IPS-18a (cell line): ENCODE measurements at regions not wholly inside any gene's neighbourhood (a gene's known extent, or its start where the extent isn't known, plus 50 kb on each side); places are given as distances from the start of the nearest gene placed in this dataset.

Source experiments
- H3K27ac ChIP-seq: one replicate; pipeline ENCODE4 v1.5.1; 2013; ENCODE audit warnings: low read length
- H3K27me3 ChIP-seq: one replicate; pipeline ENCODE4 v1.6.1; 2013; ENCODE audit warnings: mild to moderate bottlenecking, low read length; ENCODE audit not compliant: control insufficient read depth, insufficient read depth
- H3K36me3 ChIP-seq: one replicate; pipeline ENCODE4 v1.6.1; 2013; ENCODE audit warnings: low read depth, low read length; ENCODE audit not compliant: control insufficient read depth
- H3K4me1 ChIP-seq: one replicate; pipeline ENCODE4 v1.6.1; 2013; ENCODE audit warnings: low read depth, low read length; ENCODE audit not compliant: control insufficient read depth
- H3K4me3 ChIP-seq: one replicate; pipeline ENCODE4 v1.5.1; 2013; ENCODE audit warnings: low read length
- H3K9ac ChIP-seq: one replicate; pipeline ENCODE4 v1.6.1; 2013; ENCODE audit warnings: mild to moderate bottlenecking, low read length, moderate library complexity
- H3K9me3 ChIP-seq: one replicate; pipeline ENCODE4 v1.6.1; 2013; ENCODE audit warnings: low read depth, low read length; ENCODE audit not compliant: control insufficient read depth

- Histone ChIP-seq H3K9ac (no peak overlapping the region), H3K36me3 (no peaks in the 10 kb centered on the region)
These were observed 277.3 kb downstream of the SLC16A7 start for GRCh38 chr12:59873136-59873535.

DNA sequence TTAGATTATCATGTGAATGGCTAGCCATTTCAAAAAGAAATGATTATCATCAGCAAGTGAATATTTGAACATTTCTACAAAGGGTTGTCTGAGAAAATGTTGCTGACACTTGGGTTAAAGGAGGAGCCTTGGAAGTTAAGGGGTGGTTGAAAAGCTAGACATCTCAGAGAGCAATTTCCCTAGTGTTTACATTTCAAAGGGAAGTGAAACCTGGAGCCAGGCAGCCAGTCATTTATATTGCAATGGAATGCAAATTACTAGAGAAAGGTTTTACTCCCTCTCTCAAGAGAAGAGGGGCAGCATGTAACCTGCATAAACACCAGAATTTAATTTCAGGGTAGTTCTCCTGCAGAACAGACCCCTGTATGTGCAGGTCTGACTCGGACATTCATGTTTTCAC lies 279.0 kb downstream of the SLC16A7 start:
- Histone ChIP-seq H3K27me3 (no peaks in the 10 kb centered on the region), H3K4me3 (peak overlapping the region; percentile 37), H3K4me1 (peaks cover 28% of the 10 kb centered on the region), H3K9me3 (no peaks in the 10 kb centered on the region), H3K36me3 (no peaks in the 10 kb centered on the region), H3K9ac (no peak overlapping the region), H3K27ac (no peak overlapping the region)

More at GRCh38 chr12:59873136-59873535, 277.3 kb downstream of the SLC16A7 start:
- H3K4me1 ChIP-seq, result peaks cover 28% of the 10 kb centered on the region
- H3K9me3 ChIP-seq, result no peaks in the 10 kb centered on the region
- H3K27ac ChIP-seq, result no peak overlapping the region
- H3K4me3 ChIP-seq, result no peak overlapping the region
- H3K27me3 ChIP-seq, result no peaks in the 10 kb centered on the region

- H3K4me1 ChIP-seq, result no peaks in the 10 kb centered on the region
- no peak overlapping the region for H3K27ac ChIP-seq
- H3K9me3 ChIP-seq, result no peaks in the 10 kb centered on the region
- no peaks in the 10 kb centered on the region for H3K27me3 ChIP-seq
- no peak overlapping the region for H3K4me3 ChIP-seq
- no peaks in the 10 kb centered on the region for H3K36me3 ChIP-seq
- no peak overlapping the region for H3K9ac ChIP-seq
These were observed 290.4 kb downstream of the SLC16A7 start for GRCh38 chr12:59886131-59886733.

DNA sequence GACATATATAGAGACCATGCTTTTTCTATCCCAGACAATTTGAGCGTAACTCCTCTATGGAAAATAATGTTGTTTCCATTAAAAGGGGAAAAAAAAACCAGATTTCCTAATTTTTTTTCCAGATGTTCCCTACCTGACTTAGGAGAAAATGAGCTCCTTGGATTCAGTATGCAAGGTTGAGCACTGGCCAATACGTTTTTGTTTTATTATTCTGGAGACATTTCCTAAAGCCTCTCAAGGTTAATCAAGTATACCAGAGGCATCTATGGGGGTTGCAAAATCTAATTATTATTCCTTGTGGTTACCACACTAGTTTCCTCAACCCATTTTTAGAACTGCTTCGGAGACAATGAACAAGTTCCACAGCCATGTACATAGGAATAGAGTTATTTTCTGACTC lies 291.3 kb downstream of the SLC16A7 start:
- H3K27me3 ChIP-seq, result no peaks in the 10 kb centered on the region
- H3K9me3 ChIP-seq, result no peaks in the 10 kb centered on the region
- no peaks in the 10 kb centered on the region for H3K4me1 ChIP-seq
- no peak overlapping the region for H3K4me3 ChIP-seq
- no peaks in the 10 kb centered on the region for H3K36me3 ChIP-seq
- H3K27ac ChIP-seq, result no peak overlapping the region
- H3K9ac ChIP-seq, result no peak overlapping the region

- Histone ChIP-seq H3K9me3 (no peaks in the 10 kb centered on the region), H3K27ac (no peak overlapping the region), H3K4me1 (peaks cover 5% of the 10 kb centered on the region)
These were observed 295.2 kb downstream of the SLC16A7 start for GRCh38 chr12:59890896-59891579.

GRCh38 chr12:59895166-59895775 lies 299.4 kb downstream of the SLC16A7 start:
- Histone ChIP-seq H3K27ac (no peak overlapping the region), H3K4me1 (peaks cover 5% of the 10 kb centered on the region)

More at GRCh38 chr12:59890896-59891579, 295.2 kb downstream of the SLC16A7 start:
- no peak overlapping the region for H3K9ac ChIP-seq
- no peaks in the 10 kb centered on the region for H3K27me3 ChIP-seq
- no peaks in the 10 kb centered on the region for H3K36me3 ChIP-seq
- no peak overlapping the region for H3K4me3 ChIP-seq

DNA sequence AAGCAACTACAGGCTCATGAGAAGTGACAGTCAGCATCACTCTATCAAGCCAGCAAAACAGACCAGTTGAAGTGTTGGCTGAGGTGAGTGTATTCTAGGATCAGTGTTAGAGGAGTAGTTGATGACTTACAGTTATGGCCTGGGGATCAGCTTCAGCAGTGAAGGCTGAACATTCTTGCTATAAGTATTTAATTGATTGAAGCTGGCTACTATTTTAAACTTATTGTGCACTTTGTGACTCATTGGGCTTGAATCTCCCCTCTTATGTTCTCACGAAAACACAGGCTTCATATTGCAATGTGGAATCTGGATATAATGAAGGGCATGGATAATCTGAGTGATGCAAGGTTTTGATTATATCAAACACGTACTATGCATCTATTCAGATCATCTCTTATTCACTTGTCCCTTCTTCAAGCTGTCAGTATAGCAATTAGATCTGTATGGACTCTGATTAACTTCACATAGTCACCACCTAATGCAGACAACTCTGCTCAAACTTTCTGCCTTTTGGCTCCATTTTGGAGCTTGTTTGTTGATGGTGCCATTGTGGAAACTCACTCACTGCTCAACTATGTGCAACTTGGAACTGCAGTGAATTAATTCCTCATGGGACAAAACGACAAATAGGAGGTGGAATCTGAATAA lies 309.2 kb downstream of the SLC16A7 start:
- H3K27ac ChIP-seq, result no peak overlapping the region

More at GRCh38 chr12:59895166-59895775, 299.4 kb downstream of the SLC16A7 start:
- H3K9me3 ChIP-seq, result no peaks in the 10 kb centered on the region
- H3K9ac ChIP-seq, result no peak overlapping the region
- H3K36me3 ChIP-seq, result no peaks in the 10 kb centered on the region
- no peaks in the 10 kb centered on the region for H3K27me3 ChIP-seq
- no peak overlapping the region for H3K4me3 ChIP-seq

DNA sequence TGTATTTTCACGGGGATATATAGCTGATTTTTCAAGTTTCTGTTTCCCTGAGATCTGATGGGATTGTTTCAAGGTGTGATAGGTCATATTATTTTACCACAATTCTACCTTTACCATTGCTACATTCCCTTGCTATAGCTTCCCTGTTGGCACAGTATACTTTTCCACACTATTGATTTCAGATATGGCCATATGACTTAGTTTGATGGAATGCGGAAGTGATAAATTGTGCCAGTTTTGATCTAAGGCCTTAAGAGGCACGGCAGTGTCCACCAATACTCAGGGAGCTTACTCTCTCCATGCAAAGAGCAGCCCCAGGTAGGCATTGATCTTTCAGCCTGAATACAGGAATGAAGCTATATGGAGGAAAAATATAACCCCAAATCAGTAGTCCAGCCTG lies 315.7 kb downstream of the SLC16A7 start:
- H3K27ac ChIP-seq, result no peak overlapping the region
- H3K9ac ChIP-seq, result no peak overlapping the region
- H3K36me3 ChIP-seq, result no peaks in the 10 kb centered on the region
- no peaks in the 10 kb centered on the region for H3K27me3 ChIP-seq
- no peaks in the 10 kb centered on the region for H3K4me1 ChIP-seq
- no peak overlapping the region for H3K4me3 ChIP-seq
- H3K9me3 ChIP-seq, result no peaks in the 10 kb centered on the region

More for the DNA sequence above, 309.2 kb downstream of the SLC16A7 start:
- Histone ChIP-seq H3K9ac (no peak overlapping the region), H3K4me1 (no peaks in the 10 kb centered on the region), H3K4me3 (no peak overlapping the region), H3K9me3 (no peaks in the 10 kb centered on the region), H3K27me3 (no peaks in the 10 kb centered on the region), H3K36me3 (no peaks in the 10 kb centered on the region)

DNA sequence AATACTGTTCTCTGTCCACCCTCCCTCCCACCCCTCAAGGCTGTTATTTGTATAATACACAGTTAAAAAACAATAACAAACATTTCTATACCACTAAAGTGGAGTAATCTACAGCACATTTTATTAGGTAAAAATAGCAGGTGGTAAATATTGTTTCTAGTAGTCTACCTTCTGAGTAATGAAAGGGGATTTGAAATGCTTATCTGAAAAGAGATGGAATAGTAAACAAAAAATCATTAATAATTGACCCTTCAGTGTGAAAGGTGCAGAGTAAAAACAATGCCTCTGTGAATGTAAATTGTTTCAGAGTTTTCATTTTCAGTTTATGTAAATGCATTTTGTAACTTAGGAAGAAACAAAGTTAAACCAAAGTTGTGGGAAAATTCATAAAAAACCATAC lies 321.2 kb downstream of the SLC16A7 start:
- Histone ChIP-seq H3K36me3 (no peaks in the 10 kb centered on the region), H3K4me3 (no peak overlapping the region), H3K27ac (no peak overlapping the region), H3K27me3 (no peaks in the 10 kb centered on the region), H3K4me1 (no peaks in the 10 kb centered on the region), H3K9ac (no peak overlapping the region), H3K9me3 (no peaks in the 10 kb centered on the region)

DNA sequence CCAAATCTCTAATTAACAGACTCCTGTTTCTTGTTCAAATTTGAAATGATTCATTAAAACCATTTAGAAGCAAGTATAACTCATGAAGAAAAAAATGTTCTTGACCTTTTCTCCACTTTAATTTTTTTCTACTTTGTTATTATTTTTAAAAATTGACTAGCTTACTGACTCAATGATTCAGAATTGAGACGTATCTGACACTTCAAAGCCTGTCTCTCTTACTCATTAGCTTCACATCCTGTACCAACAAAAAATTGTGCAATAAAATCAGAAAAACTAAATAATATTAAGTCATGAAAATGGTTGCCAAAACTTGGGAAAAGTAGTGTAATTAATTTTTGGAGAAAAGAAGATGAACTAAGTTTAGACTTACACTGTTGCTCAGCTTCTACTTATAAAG lies 331.2 kb downstream of the SLC16A7 start:
- H3K4me1 ChIP-seq, result no peaks in the 10 kb centered on the region
- no peak overlapping the region for H3K27ac ChIP-seq
- H3K4me3 ChIP-seq, result no peak overlapping the region
- H3K27me3 ChIP-seq, result no peaks in the 10 kb centered on the region
- no peak overlapping the region for H3K9ac ChIP-seq
- H3K9me3 ChIP-seq, result no peaks in the 10 kb centered on the region
- H3K36me3 ChIP-seq, result no peaks in the 10 kb centered on the region

GRCh38 chr12:59928416-59928815 lies 332.6 kb downstream of the SLC16A7 start:
- Histone ChIP-seq H3K4me3 (no peak overlapping the region), H3K27me3 (no peaks in the 10 kb centered on the region), H3K4me1 (no peaks in the 10 kb centered on the region), H3K27ac (no peak overlapping the region), H3K36me3 (no peaks in the 10 kb centered on the region), H3K9ac (no peak overlapping the region), H3K9me3 (no peaks in the 10 kb centered on the region)
